Left ventricle myocardium inferior (tissue), 1 donor: ENCODE measurements at regions not wholly inside any gene's neighbourhood (a gene's known extent, or its start where the extent isn't known, plus 50 kb on each side); places are given as distances from the start of the nearest gene placed in this dataset.

Experiments
- DNase-seq: peaks from one replicate; pipeline ENCODE4 v3.0.0-alpha.2; 2020
- H3K27ac ChIP-seq: fragments of 200-600 bp; replicated peaks from 2 replicates; pipeline ENCODE4 v1.8.0; 2021
- H3K27me3 ChIP-seq: fragments of 200-600 bp; 2 replicates; pipeline ENCODE4 v1.8.0; 2021; ENCODE audit warnings: low read depth
- H3K36me3 ChIP-seq: fragments of 200-600 bp; 2 replicates; pipeline ENCODE4 v1.8.0; 2021
- H3K4me1 ChIP-seq: fragments of 200-600 bp; 2 replicates; pipeline ENCODE4 v1.8.0; 2021
- H3K4me3 ChIP-seq: fragments of 200-600 bp; 2 replicates; pipeline ENCODE4 v1.8.0; 2021; ENCODE audit warnings: mild to moderate bottlenecking, moderate library complexity
- H3K9me3 ChIP-seq: fragments of 200-600 bp; replicated peaks from 2 replicates; pipeline ENCODE4 v1.8.0; 2021
- CTCF ChIP-seq: fragments of 200-600 bp; IDR thresholded peaks from 2 replicates; pipeline ENCODE4 v1.8.0; 2021; ENCODE audit warnings: antibody characterized with exemption, mild to moderate bottlenecking, borderline replicate concordance
- intact Hi-C: fragments of 100-400 bp; cut with micrococcal nuclease; formaldehyde crosslinking; loops from one replicate; pipeline ENCODE4 v1.11.0; 2022
- donor health status: DM: no; HTN: yes; CAD: no; lungs with severe emphysema.

- intact Hi-C loops: no loop called here
- no peak overlapping the region for H3K27ac ChIP-seq
- no peaks in the 10 kb centered on the region for H3K4me1 ChIP-seq
- TF ChIP-seq CTCF: no peak
- no peaks in the 10 kb centered on the region for H3K36me3 ChIP-seq
- no peak for DNase-seq
- no peak overlapping the region for H3K4me3 ChIP-seq
- H3K27me3 ChIP-seq: peaks cover 7% of the 10 kb centered on the region
- H3K9me3 ChIP-seq: no peaks in the 10 kb centered on the region
Observed at GRCh38 chr6:8268606-8269005, 166.3 kb upstream of the EEF1E1 start.

- no peak overlapping the region for H3K4me3 ChIP-seq
- TF ChIP-seq CTCF: no peak
- DNase-seq: no peak
- H3K4me1 ChIP-seq: no peaks in the 10 kb centered on the region
- intact Hi-C loops: no loop called here
- H3K9me3 ChIP-seq: no peaks in the 10 kb centered on the region
- H3K27me3 ChIP-seq: peaks cover 11% of the 10 kb centered on the region
- H3K27ac ChIP-seq: no peak overlapping the region
- H3K36me3 ChIP-seq: no peaks in the 10 kb centered on the region
Observed at GRCh38 chr6:8268156-8268555, 165.8 kb upstream of the EEF1E1 start.

GRCh38 chr6:8260610-8261009, 158.3 kb upstream of the EEF1E1 start:
- intact Hi-C loops: no loop called here
- TF ChIP-seq CTCF: no peak
- no peak overlapping the region for H3K4me3 ChIP-seq
- H3K4me1 ChIP-seq: no peaks in the 10 kb centered on the region
- no peaks in the 10 kb centered on the region for H3K36me3 ChIP-seq
- H3K27ac ChIP-seq: no peak overlapping the region
- H3K9me3 ChIP-seq: no peaks in the 10 kb centered on the region
- peaks cover 7% of the 10 kb centered on the region for H3K27me3 ChIP-seq
- no peak for DNase-seq

GRCh38 chr6:8246403-8246802, 144.1 kb upstream of the EEF1E1 start:
- TF ChIP-seq CTCF: no peak
- Histone ChIP-seq H3K36me3 (no peaks in the 10 kb centered on the region), H3K27ac (no peak overlapping the region), H3K4me3 (no peak overlapping the region), H3K27me3 (peaks cover 30% of the 10 kb centered on the region), H3K9me3 (peaks cover 15% of the 10 kb centered on the region), H3K4me1 (no peaks in the 10 kb centered on the region)
- no peak for DNase-seq
- intact Hi-C loops: no loop called here

GRCh38 chr6:8245726-8246125, 143.4 kb upstream of the EEF1E1 start:
- H3K4me3 ChIP-seq: no peak overlapping the region
- H3K36me3 ChIP-seq: no peaks in the 10 kb centered on the region
- H3K27ac ChIP-seq: no peak overlapping the region
- intact Hi-C loops: no loop called here
- TF ChIP-seq CTCF: no peak
- peaks cover 37% of the 10 kb centered on the region for H3K27me3 ChIP-seq
- DNase-seq: no peak
- peaks cover 15% of the 10 kb centered on the region for H3K9me3 ChIP-seq
- H3K4me1 ChIP-seq: no peaks in the 10 kb centered on the region

- intact Hi-C loops: no loop called here
- Histone ChIP-seq H3K36me3 (no peaks in the 10 kb centered on the region), H3K27ac (no peak overlapping the region), H3K9me3 (no peaks in the 10 kb centered on the region), H3K4me3 (no peak overlapping the region), H3K4me1 (no peaks in the 10 kb centered on the region), H3K27me3 (peaks cover 52% of the 10 kb centered on the region)
- TF ChIP-seq CTCF: no peak
- no peak for DNase-seq
Observed at GRCh38 chr6:8243475-8243874, 141.1 kb upstream of the EEF1E1 start.
